ENCODE measurements at regions not wholly inside any gene's neighbourhood (a gene's known extent, or its start where the extent isn't known, plus 50 kb on each side); places are given as distances from the start of the nearest gene placed in this dataset.

- no peaks in the 10 kb centered on the region for H3K36me3 Mint-ChIP-seq
- DNase-seq (no peak), ATAC-seq (no peak)
- POLR2A ChIA-PET, result no interaction called here
- H3K4me1 Mint-ChIP-seq, result peaks cover 0 to 3% (median 0%) of the 10 kb centered on the region in 4 donors
- no peak overlapping the region for H3K27ac Mint-ChIP-seq
- H3K4me3 Mint-ChIP-seq, result no peak overlapping the region
- H3K9me3 Mint-ChIP-seq, result peaks cover 0 to 4% (median 0%) of the 10 kb centered on the region in 9 donors
- peaks cover 0 to 14% (median 2%) of the 10 kb centered on the region in 5 donors for H3K27me3 Mint-ChIP-seq
These were observed 453.4 kb upstream of the SLC14A2 start for GRCh38 chr18:45161850-45162249.

- H3K4me3 Mint-ChIP-seq, result no peak overlapping the region
- peaks cover 0 to 10% (median 2%) of the 10 kb centered on the region in 5 donors for H3K27me3 Mint-ChIP-seq
- ATAC-seq (no peak), DNase-seq (no peak)
- POLR2A ChIA-PET, result no interaction called here
- peaks cover 0 to 3% (median 0%) of the 10 kb centered on the region in 4 donors for H3K4me1 Mint-ChIP-seq
- H3K36me3 Mint-ChIP-seq, result no peaks in the 10 kb centered on the region
- H3K9me3 Mint-ChIP-seq, result peaks cover 0 to 4% (median 0%) of the 10 kb centered on the region in 9 donors
- H3K27ac Mint-ChIP-seq, result no peak overlapping the region
These were observed 451.4 kb upstream of the SLC14A2 start for GRCh38 chr18:45163871-45164270.

- Mint-ChIP-seq H3K27ac (no peak overlapping the region), H3K9me3 (peaks cover 0 to 4% (median 0%) of the 10 kb centered on the region in 9 donors), H3K4me3 (no peak overlapping the region), H3K27me3 (peaks cover 0 to 7% (median 2%) of the 10 kb centered on the region in 5 donors), H3K36me3 (no peaks in the 10 kb centered on the region), H3K4me1 (peaks cover 0 to 3% (median 0%) of the 10 kb centered on the region in 4 donors)
- POLR2A ChIA-PET, result no interaction called here
- no peak for DNase-seq
- ATAC-seq, result no peak
These were observed 450.7 kb upstream of the SLC14A2 start for GRCh38 chr18:45164551-45164950.

- H3K27ac Mint-ChIP-seq, result peak overlapping the region in 1 of 10 donors; percentile 27
- POLR2A ChIA-PET, result no interaction called here
- ATAC-seq, result no peak
These were observed 450.0 kb upstream of the SLC14A2 start for GRCh38 chr18:45165176-45165713.

GRCh38 chr18:45165871-45166270 is 449.4 kb upstream of the SLC14A2 start:
- Mint-ChIP-seq H3K27ac (no peak overlapping the region), H3K9me3 (peaks cover 0 to 4% (median 0%) of the 10 kb centered on the region in 9 donors), H3K36me3 (no peaks in the 10 kb centered on the region), H3K4me1 (peaks cover 0 to 3% (median 1%) of the 10 kb centered on the region in 4 donors), H3K27me3 (peaks cover 0 to 11% (median 2%) of the 10 kb centered on the region in 5 donors), H3K4me3 (no peak overlapping the region)
- no peak for DNase-seq
- POLR2A ChIA-PET, result no interaction called here
- ATAC-seq, result no peak

More at GRCh38 chr18:45165176-45165713, 450.0 kb upstream of the SLC14A2 start:
- DNase-seq, result no peak
- H3K9me3 Mint-ChIP-seq, result peaks cover 0 to 4% (median 0%) of the 10 kb centered on the region in 9 donors
- peaks cover 0 to 3% (median 1%) of the 10 kb centered on the region in 4 donors for H3K4me1 Mint-ChIP-seq
- H3K36me3 Mint-ChIP-seq, result no peaks in the 10 kb centered on the region
- H3K4me3 Mint-ChIP-seq, result no peak overlapping the region
- peaks cover 0 to 11% (median 2%) of the 10 kb centered on the region in 5 donors for H3K27me3 Mint-ChIP-seq

- no peak overlapping the region for H3K4me3 Mint-ChIP-seq
- ATAC-seq (no peak), DNase-seq (no peak)
- H3K27me3 Mint-ChIP-seq, result peaks cover 0 to 11% (median 2%) of the 10 kb centered on the region in 5 donors
- POLR2A ChIA-PET, result no interaction called here
- peaks cover 0 to 3% (median 1%) of the 10 kb centered on the region in 4 donors for H3K4me1 Mint-ChIP-seq
- peaks cover 0 to 4% (median 0%) of the 10 kb centered on the region in 9 donors for H3K9me3 Mint-ChIP-seq
- no peaks in the 10 kb centered on the region for H3K36me3 Mint-ChIP-seq
- no peak overlapping the region for H3K27ac Mint-ChIP-seq
These were observed 448.9 kb upstream of the SLC14A2 start for GRCh38 chr18:45166341-45166835.

GRCh38 chr18:45166836-45167551 is 448.3 kb upstream of the SLC14A2 start:
- POLR2A ChIA-PET, result no interaction called here
- H3K4me3 Mint-ChIP-seq, result no peak overlapping the region
- H3K4me1 Mint-ChIP-seq, result peaks cover 0 to 2% (median 0%) of the 10 kb centered on the region in 4 donors
- ATAC-seq, result no peak
- H3K36me3 Mint-ChIP-seq, result no peaks in the 10 kb centered on the region
- H3K9me3 Mint-ChIP-seq, result peaks cover 0 to under 1% (median 0%) of the 10 kb centered on the region in 9 donors
- H3K27me3 Mint-ChIP-seq, result peaks cover 0 to 8% (median 0%) of the 10 kb centered on the region in 5 donors
- no peak for DNase-seq
- H3K27ac Mint-ChIP-seq, result no peak overlapping the region

DNA sequence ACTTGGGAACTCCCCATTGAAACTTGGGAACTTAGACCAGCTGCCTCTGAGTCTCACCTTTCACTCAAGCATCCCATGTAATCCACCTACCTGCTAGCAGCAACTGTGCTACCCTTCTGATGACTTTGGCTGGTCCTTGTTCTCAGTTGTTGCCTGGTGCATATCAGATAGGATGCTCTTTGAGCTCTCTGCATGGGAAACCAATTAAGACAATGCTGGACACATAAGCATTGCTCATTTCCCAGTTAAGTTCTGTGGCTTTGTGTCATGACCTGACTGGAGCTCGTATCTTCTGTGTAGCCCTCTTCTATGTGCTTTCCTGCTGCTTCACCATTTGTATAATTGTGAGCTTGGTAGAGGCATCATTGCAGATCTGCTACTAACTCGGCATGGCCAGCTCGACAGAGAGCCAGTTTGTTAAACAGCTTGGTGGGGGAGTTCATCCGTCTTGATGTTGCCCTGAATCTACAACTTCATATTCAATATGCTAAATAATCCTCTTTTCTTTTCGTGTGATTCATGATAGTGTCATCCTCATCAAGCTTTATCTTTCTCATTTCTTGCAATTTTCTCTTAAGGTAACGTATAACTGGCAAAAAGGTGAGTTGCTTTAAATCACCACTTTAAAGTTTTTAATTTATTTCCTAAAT is 447.5 kb upstream of the SLC14A2 start:
- H3K4me3 Mint-ChIP-seq, result no peak overlapping the region
- no peaks in the 10 kb centered on the region for H3K9me3 Mint-ChIP-seq
- no peak overlapping the region for H3K27ac Mint-ChIP-seq
- DNase-seq (no peak), ATAC-seq (no peak)
- POLR2A ChIA-PET, result no interaction called here
- H3K36me3 Mint-ChIP-seq, result no peaks in the 10 kb centered on the region
- H3K27me3 Mint-ChIP-seq, result peaks cover 0 to 8% (median 0%) of the 10 kb centered on the region in 5 donors
- H3K4me1 Mint-ChIP-seq, result peaks cover 0 to 2% (median 0%) of the 10 kb centered on the region in 4 donors

DNA sequence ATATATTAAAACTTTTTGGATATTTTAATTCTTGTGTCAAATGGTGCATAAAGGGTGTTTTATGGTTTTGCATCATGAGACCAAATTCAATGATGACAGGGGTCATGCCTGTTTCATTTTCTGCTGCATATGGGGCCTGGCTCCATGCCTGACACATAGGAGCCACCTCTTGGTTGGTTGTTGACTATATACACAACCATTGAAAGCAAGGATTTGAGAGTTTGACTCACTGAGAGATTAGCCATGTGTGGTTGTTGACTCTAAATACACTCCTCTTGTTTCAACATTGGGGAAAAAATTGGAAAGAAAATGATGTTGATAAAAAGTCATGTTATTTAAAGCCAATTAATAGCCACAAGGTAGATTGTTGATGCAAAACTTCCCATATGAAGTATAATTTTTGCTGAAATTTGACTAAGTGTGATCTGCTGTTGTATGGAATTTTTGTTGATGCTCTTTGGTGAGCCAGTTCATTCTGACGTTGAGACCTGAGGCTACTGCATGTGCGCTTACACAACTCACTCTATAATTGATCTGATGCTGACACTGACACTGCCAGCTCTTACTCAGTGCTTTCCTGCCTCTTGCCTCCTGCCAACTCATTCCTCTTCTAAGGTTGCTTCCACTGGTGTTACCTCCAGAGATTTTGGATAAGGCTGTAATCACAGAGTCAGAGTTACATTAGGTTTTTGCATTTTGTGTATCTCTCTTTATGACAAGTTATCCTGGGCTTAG is 446.2 kb upstream of the SLC14A2 start:
- H3K27ac Mint-ChIP-seq, result no peak overlapping the region
- peaks cover 0 to 4% (median 0%) of the 10 kb centered on the region in 5 donors for H3K27me3 Mint-ChIP-seq
- no peaks in the 10 kb centered on the region for H3K36me3 Mint-ChIP-seq
- H3K9me3 Mint-ChIP-seq, result no peaks in the 10 kb centered on the region
- DNase-seq (no peak), ATAC-seq (no peak)
- peaks cover 0 to 2% (median 0%) of the 10 kb centered on the region in 4 donors for H3K4me1 Mint-ChIP-seq
- no peak overlapping the region for H3K4me3 Mint-ChIP-seq
- POLR2A ChIA-PET, result no interaction called here

DNA sequence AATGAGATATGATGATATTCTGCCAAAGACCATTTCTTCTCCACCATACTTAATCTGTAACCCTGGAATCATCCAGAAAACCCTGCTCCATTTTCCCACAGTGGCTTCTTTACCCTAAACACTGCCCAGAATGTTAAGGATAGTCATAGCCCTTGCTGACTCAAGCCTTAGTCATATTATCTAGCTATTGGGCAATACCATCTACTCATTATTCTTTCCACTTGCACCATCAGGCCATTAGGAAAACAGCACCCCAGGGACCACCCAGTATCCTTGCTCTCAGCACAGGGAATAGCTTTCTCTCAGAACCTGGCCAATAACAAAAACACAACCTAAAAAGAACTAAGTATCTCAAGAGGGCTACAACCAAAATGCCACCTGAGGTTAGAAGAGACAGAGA is 445.7 kb upstream of the SLC14A2 start:
- H3K27ac Mint-ChIP-seq, result no peak overlapping the region
- peaks cover 0 to 4% (median 0%) of the 10 kb centered on the region in 5 donors for H3K27me3 Mint-ChIP-seq
- no peak for DNase-seq
- POLR2A ChIA-PET, result no interaction called here
- no peaks in the 10 kb centered on the region for H3K9me3 Mint-ChIP-seq
- no peak for ATAC-seq
- peaks cover 0 to 2% (median 0%) of the 10 kb centered on the region in 4 donors for H3K4me1 Mint-ChIP-seq
- H3K36me3 Mint-ChIP-seq, result no peaks in the 10 kb centered on the region
- H3K4me3 Mint-ChIP-seq, result no peak overlapping the region

DNA sequence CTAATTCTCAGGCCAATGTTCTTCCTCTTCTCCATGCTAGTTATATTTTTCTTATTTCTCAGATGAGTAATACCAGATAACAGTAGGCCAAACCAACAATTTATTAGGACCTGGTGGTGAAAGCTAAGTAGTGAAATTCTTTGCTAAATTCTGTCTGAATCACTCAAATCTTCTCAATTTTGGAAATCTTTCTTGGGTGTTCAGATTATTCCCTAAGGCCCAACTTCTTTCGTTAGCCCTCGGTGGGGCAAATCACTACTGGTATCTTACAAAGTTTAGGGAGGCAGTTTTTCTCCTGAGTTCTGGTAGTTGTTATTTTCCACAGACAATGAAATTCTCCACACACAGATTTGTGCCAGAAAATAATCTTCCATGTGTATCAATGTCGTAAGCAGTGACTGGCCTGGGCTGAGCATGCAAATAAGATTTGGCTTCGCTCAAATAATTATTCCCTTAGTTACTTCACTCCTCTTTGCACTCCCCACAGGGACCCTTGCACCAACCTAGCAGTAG is 443.5 kb upstream of the SLC14A2 start:
- no peaks in the 10 kb centered on the region for H3K36me3 Mint-ChIP-seq
- no peaks in the 10 kb centered on the region for H3K9me3 Mint-ChIP-seq
- DNase-seq (no peak), ATAC-seq (no peak)
- peaks cover 0 to 2% (median 0%) of the 10 kb centered on the region in 4 donors for H3K4me1 Mint-ChIP-seq
- no peak overlapping the region for H3K4me3 Mint-ChIP-seq
- peaks cover 0 to 7% (median 0%) of the 10 kb centered on the region in 5 donors for H3K27me3 Mint-ChIP-seq
- no peak overlapping the region for H3K27ac Mint-ChIP-seq
- POLR2A ChIA-PET, result no interaction called here

GRCh38 chr18:45173327-45173726 is 441.9 kb upstream of the SLC14A2 start:
- peaks cover 0 to 2% (median 0%) of the 10 kb centered on the region in 4 donors for H3K4me1 Mint-ChIP-seq

More at GRCh38 chr18:45173327-45173726, 441.9 kb upstream of the SLC14A2 start:
- Mint-ChIP-seq H3K4me3 (no peak overlapping the region), H3K9me3 (no peaks in the 10 kb centered on the region), H3K36me3 (no peaks in the 10 kb centered on the region), H3K27me3 (peaks cover 0 to 15% (median 0%) of the 10 kb centered on the region in 5 donors), H3K27ac (no peak overlapping the region)
- DNase-seq, result no peak
- POLR2A ChIA-PET, result no interaction called here
- ATAC-seq, result no peak

All from naive thymus-derived CD8-positive, alpha-beta T cell (primary cell).